ENCODE measurements at regions not wholly inside any gene's neighbourhood (a gene's known extent, or its start where the extent isn't known, plus 50 kb on each side); places are given as distances from the start of the nearest gene placed in this dataset.
"Not testable (repeated sequence)": the region's sequence is repeated elsewhere in the genome, so short reads cannot be mapped to it uniquely, and the experiment has no call there.

GRCh38 chr20:40619053-40619452 is 70.0 kb downstream of the MAFB start:
- TF ChIP-seq, protein P1, sequence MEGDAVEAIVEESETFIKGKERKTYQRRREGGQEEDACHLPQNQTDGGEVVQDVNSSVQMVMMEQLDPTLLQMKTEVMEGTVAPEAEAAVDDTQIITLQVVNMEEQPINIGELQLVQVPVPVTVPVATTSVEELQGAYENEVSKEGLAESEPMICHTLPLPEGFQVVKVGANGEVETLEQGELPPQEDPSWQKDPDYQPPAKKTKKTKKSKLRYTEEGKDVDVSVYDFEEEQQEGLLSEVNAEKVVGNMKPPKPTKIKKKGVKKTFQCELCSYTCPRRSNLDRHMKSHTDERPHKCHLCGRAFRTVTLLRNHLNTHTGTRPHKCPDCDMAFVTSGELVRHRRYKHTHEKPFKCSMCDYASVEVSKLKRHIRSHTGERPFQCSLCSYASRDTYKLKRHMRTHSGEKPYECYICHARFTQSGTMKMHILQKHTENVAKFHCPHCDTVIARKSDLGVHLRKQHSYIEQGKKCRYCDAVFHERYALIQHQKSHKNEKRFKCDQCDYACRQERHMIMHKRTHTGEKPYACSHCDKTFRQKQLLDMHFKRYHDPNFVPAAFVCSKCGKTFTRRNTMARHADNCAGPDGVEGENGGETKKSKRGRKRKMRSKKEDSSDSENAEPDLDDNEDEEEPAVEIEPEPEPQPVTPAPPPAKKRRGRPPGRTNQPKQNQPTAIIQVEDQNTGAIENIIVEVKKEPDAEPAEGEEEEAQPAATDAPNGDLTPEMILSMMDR (IDR thresholded peaks at IDR 0.05), result not testable (repeated sequence)
- TF ChIP-seq POLR2AphosphoS5 (IDR thresholded peaks at IDR 0.05), result not testable (repeated sequence)

All from sigmoid colon (tissue), 4 donors.